HEK293 (cell line): ENCODE measurements at regions not wholly inside any gene's neighbourhood (a gene's known extent, or its start where the extent isn't known, plus 50 kb on each side); places are given as distances from the start of the nearest gene placed in this dataset.

Experiments used
- CTCF ChIA-PET: fragments of 350-600 bp; formaldehyde crosslinking; extraction: SDS; loops from one replicate; lab custom pipeline; 2021; ENCODE audit warnings: antibody characterized with exemption; lab: Yijun Ruan, JAX
- POLR2A ChIA-PET: fragments of 300-600 bp; formaldehyde crosslinking; extraction: SDS; loops from one replicate; lab custom pipeline; 2020; ENCODE audit warnings: antibody characterized with exemption, inconsistent platforms; lab: Yijun Ruan, JAX
- H3K27ac ChIP-seq: fragments of 200-500 bp; sonication (Bioruptor generic); 2 replicates; pipeline ENCODE4 v1.5.1; 2014; ENCODE audit warnings: low read depth, low read length, control low read depth, inconsistent platforms; ENCODE audit errors: extremely low read depth
- H3K36me3 ChIP-seq, 2 experiments: fragments of 200-500 bp in 1 of 2; sonication (Bioruptor generic) in 1 of 2; 1 replicate in 1 of 2; 2 replicates in 1 of 2; pipeline ENCODE4 v1.5.1; 2014 to 2017; ENCODE audit warnings: inconsistent platforms in 2 of 2, low read length in 2 of 2; ENCODE audit not compliant: control insufficient read depth in 2 of 2, insufficient read depth in 1 of 2
- H3K4me1 ChIP-seq: fragments of 200-500 bp; sonication (Bioruptor generic); 2 replicates; pipeline ENCODE4 v1.5.1; 2014; ENCODE audit warnings: mild to moderate bottlenecking, low read length, inconsistent platforms; ENCODE audit not compliant: control insufficient read depth, insufficient read depth
- H3K4me3 ChIP-seq: 2 replicates; pipeline ENCODE4 v1.5.1; 2011; ENCODE audit warnings: low read depth, mild to moderate bottlenecking, control low read depth, low read length, moderate library complexity
- H3K9me3 ChIP-seq: fragments of 200-500 bp; sonication (Bioruptor generic); 2 replicates; pipeline ENCODE4 v1.5.1; 2014; ENCODE audit warnings: low read depth, low read length, inconsistent platforms; ENCODE audit not compliant: control insufficient read depth, insufficient read depth
- GLI2 ChIP-seq: fragments of 450-650 bp; formaldehyde crosslinking; IDR thresholded peaks from 2 replicates; pipeline ENCODE4; 2017; ENCODE audit warnings: missing biosample characterization, missing genetic modification characterization, low read depth, borderline replicate concordance
- GLIS2 ChIP-seq: fragments of 450-650 bp; formaldehyde crosslinking; IDR thresholded peaks from 2 replicates; pipeline ENCODE4 v1.5.1; 2016; ENCODE audit warnings: missing biosample characterization, missing genetic modification characterization
- HOXC10 ChIP-seq: sonication (generic); formaldehyde crosslinking; IDR thresholded peaks from 2 replicates; pipeline ENCODE4 v1.8.1; 2023; ENCODE audit warnings: mild to moderate bottlenecking, missing genetic modification reagents
- RBAK ChIP-seq: fragments of 450-650 bp; formaldehyde crosslinking; IDR thresholded peaks from 2 replicates; pipeline ENCODE4 v1.5.1; 2016; ENCODE audit warnings: missing biosample characterization, missing genetic modification characterization
- REPIN1 ChIP-seq: fragments of 450-650 bp; formaldehyde crosslinking; IDR thresholded peaks from 2 replicates; pipeline ENCODE4 v1.5.1; 2017; ENCODE audit warnings: missing biosample characterization, missing genetic modification characterization, low read depth
- SCRT1 ChIP-seq: fragments of 450-650 bp; formaldehyde crosslinking; IDR thresholded peaks from 2 replicates; pipeline ENCODE4 v1.5.1; 2016; ENCODE audit warnings: missing biosample characterization, missing genetic modification characterization, borderline replicate concordance
- SETDB1 ChIP-seq: IDR thresholded peaks from one replicate; pipeline ENCODE4 v1.6.1; 2017; ENCODE audit warnings: mild to moderate bottlenecking, low read length, moderate library complexity, mixed read lengths; ENCODE audit not compliant: insufficient read length
- ZNF133 ChIP-seq: fragments of 450-650 bp; formaldehyde crosslinking; IDR thresholded peaks from 2 replicates; pipeline ENCODE4 v1.5.1; 2016; ENCODE audit warnings: missing biosample characterization, missing genetic modification characterization
- ZNF214 ChIP-seq: fragments of 450-650 bp; formaldehyde crosslinking; IDR thresholded peaks from 2 replicates; pipeline ENCODE4 v1.5.1; 2017; ENCODE audit warnings: missing biosample characterization, mild to moderate bottlenecking, missing genetic modification characterization, borderline replicate concordance
- ZNF274 ChIP-seq, 2 experiments: fragments of 200-500 bp in 1 of 2; fragments of 450-650 bp in 1 of 2; sonication (Bioruptor generic) in 1 of 2; formaldehyde crosslinking in 1 of 2; IDR thresholded peaks; 2 replicates each; pipeline versions ENCODE4 v1.5.1 to v1.6.1; 2014 to 2016; ENCODE audit warnings: borderline replicate concordance in 1 of 2, inconsistent platforms in 1 of 2, low read length in 1 of 2, missing biosample characterization in 1 of 2, missing genetic modification characterization in 1 of 2
- ZNF391 ChIP-seq: fragments of 450-650 bp; formaldehyde crosslinking; IDR thresholded peaks from 2 replicates; pipeline ENCODE4 v1.5.1; 2016; ENCODE audit warnings: low read depth, missing biosample characterization, missing genetic modification characterization, borderline replicate concordance
- ZNF544 ChIP-seq: fragments of 450-650 bp; formaldehyde crosslinking; IDR thresholded peaks from 2 replicates; pipeline ENCODE4 v1.5.0; 2017; ENCODE audit warnings: missing biosample characterization, missing genetic modification characterization
- ZNF621 ChIP-seq: fragments of 450-650 bp; formaldehyde crosslinking; IDR thresholded peaks from 2 replicates; pipeline ENCODE4 v1.5.1; 2017; ENCODE audit warnings: missing biosample characterization, missing genetic modification characterization
- ZNF768 ChIP-seq: fragments of 450-650 bp; formaldehyde crosslinking; IDR thresholded peaks from 2 replicates; pipeline ENCODE4 v1.5.1; 2018; ENCODE audit warnings: missing biosample characterization, mild to moderate bottlenecking, missing genetic modification characterization
- TF ChIP-seq, protein P1 (sequence below): fragments of 450-650 bp; formaldehyde crosslinking; IDR thresholded peaks from 2 replicates; pipeline ENCODE4 v1.5.1; 2016; ENCODE audit warnings: missing biosample characterization, missing genetic modification characterization, borderline replicate concordance
- TF ChIP-seq, protein P2 (sequence below): fragments of 450-650 bp; formaldehyde crosslinking; IDR thresholded peaks from 2 replicates; pipeline ENCODE4 v1.5.1; 2017; ENCODE audit warnings: missing biosample characterization, missing genetic modification characterization
- TF ChIP-seq, protein P3 (sequence below): fragments of 450-650 bp; formaldehyde crosslinking; IDR thresholded peaks from 2 replicates; pipeline ENCODE4 v1.5.1; 2016; ENCODE audit warnings: missing biosample characterization, missing genetic modification characterization
- TF ChIP-seq, protein P4 (sequence below): fragments of 450-650 bp; formaldehyde crosslinking; IDR thresholded peaks from 2 replicates; pipeline ENCODE4 v1.5.1; 2017; ENCODE audit warnings: missing biosample characterization, missing genetic modification characterization
- TF ChIP-seq, protein P5 (sequence below): fragments of 450-650 bp; formaldehyde crosslinking; IDR thresholded peaks from 2 replicates; pipeline ENCODE4 v1.5.1; 2016; ENCODE audit warnings: missing biosample characterization, missing genetic modification characterization
- TF ChIP-seq, protein P6 (sequence below): fragments of 450-650 bp; formaldehyde crosslinking; IDR thresholded peaks from 2 replicates; pipeline ENCODE4 v1.5.1; 2016; ENCODE audit warnings: missing biosample characterization, missing genetic modification characterization

DNA sequence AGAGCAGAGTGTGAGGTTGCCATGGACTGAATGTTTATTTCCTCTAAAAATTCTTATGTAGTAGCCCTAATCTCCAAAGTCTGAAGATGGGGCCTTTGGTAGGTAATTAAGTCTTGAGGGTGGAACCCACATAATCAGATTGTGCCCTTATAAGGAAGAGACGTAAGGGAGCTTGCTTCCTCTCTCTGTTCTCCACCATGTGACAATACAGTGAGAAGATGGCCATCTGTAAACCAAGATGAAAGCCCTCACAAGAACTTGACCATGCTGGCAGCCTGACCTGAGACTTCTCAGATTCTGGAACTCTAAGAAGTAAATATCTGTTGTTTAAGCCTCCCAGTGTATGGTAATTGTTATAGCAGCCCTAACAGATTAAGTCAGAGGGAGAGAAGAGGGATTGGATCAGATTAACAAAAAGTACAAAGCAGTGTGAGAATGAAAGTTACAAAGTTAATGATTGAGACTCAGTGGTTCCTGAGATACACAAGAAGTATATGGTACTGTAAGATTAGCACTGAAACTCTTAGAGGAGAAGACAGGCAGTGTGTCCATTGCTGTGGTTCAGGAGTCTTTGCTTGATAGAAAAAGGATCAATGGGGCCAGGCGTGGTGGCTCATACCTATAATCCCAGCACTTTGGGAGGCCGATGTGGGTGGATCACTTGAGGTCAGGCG is 82.5 kb upstream of the GC start:
- H3K4me3 ChIP-seq: no peak overlapping the region
- no peaks in the 10 kb centered on the region for H3K36me3 ChIP-seq
- H3K27ac ChIP-seq: no peak overlapping the region
- H3K9me3 ChIP-seq: no peaks in the 10 kb centered on the region
- ChIA-PET CTCF (no interaction called here), POLR2A (no interaction called here)
- H3K4me1 ChIP-seq: no peaks in the 10 kb centered on the region
- TF ChIP-seq SETDB1: no peak
- TF ChIP-seq, all 188 proteins: peak for 0

DNA sequence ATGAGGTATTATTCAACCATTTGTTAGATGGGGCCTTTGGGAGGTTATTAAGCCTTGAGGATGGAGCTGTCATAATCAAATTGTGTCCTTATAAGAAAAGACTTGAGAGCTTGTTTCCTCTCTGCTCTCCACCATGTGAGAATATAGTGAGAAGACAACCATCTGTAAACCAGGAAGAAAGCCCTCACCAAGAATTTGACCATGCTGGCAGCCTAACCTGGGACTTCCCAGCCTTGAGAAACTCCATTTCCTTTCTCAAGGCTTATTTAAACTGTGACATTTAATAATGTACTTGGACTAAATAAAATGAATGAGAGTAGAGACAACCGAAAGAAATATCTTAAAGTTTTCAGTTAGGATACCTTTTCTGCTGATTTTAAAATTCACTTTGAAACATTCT is 83.7 kb upstream of the GC start:
- ChIA-PET CTCF (no interaction called here), POLR2A (no interaction called here)
- H3K9me3 ChIP-seq: no peaks in the 10 kb centered on the region
- H3K27ac ChIP-seq: no peak overlapping the region
- H3K36me3 ChIP-seq: no peaks in the 10 kb centered on the region
- no peaks in the 10 kb centered on the region for H3K4me1 ChIP-seq
- no peak overlapping the region for H3K4me3 ChIP-seq
- TF ChIP-seq ZNF391: no peak
- TF ChIP-seq ZNF768 (tag by site-specific recombination): no peak
- TF ChIP-seq, protein P1, sequence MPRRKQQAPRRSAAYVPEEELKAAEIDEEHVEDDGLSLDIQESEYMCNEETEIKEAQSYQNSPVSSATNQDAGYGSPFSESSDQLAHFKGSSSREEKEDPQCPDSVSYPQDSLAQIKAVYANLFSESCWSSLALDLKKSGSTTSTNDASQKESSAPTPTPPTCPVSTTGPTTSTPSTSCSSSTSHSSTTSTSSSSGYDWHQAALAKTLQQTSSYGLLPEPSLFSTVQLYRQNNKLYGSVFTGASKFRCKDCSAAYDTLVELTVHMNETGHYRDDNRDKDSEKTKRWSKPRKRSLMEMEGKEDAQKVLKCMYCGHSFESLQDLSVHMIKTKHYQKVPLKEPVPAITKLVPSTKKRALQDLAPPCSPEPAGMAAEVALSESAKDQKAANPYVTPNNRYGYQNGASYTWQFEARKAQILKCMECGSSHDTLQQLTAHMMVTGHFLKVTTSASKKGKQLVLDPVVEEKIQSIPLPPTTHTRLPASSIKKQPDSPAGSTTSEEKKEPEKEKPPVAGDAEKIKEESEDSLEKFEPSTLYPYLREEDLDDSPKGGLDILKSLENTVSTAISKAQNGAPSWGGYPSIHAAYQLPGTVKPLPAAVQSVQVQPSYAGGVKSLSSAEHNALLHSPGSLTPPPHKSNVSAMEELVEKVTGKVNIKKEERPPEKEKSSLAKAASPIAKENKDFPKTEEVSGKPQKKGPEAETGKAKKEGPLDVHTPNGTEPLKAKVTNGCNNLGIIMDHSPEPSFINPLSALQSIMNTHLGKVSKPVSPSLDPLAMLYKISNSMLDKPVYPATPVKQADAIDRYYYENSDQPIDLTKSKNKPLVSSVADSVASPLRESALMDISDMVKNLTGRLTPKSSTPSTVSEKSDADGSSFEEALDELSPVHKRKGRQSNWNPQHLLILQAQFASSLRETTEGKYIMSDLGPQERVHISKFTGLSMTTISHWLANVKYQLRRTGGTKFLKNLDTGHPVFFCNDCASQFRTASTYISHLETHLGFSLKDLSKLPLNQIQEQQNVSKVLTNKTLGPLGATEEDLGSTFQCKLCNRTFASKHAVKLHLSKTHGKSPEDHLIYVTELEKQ: no peak
- no peak for TF ChIP-seq GLI2
- TF ChIP-seq ZNF214 (tag by site-specific recombination): no peak
- TF ChIP-seq, protein P2, sequence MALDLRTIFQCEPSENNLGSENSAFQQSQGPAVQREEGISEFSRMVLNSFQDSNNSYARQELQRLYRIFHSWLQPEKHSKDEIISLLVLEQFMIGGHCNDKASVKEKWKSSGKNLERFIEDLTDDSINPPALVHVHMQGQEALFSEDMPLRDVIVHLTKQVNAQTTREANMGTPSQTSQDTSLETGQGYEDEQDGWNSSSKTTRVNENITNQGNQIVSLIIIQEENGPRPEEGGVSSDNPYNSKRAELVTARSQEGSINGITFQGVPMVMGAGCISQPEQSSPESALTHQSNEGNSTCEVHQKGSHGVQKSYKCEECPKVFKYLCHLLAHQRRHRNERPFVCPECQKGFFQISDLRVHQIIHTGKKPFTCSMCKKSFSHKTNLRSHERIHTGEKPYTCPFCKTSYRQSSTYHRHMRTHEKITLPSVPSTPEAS (tag by site-specific recombination): no peak
- no peak for TF ChIP-seq RBAK
- TF ChIP-seq ZNF621 (tag by site-specific recombination): no peak
- TF ChIP-seq, protein P3, sequence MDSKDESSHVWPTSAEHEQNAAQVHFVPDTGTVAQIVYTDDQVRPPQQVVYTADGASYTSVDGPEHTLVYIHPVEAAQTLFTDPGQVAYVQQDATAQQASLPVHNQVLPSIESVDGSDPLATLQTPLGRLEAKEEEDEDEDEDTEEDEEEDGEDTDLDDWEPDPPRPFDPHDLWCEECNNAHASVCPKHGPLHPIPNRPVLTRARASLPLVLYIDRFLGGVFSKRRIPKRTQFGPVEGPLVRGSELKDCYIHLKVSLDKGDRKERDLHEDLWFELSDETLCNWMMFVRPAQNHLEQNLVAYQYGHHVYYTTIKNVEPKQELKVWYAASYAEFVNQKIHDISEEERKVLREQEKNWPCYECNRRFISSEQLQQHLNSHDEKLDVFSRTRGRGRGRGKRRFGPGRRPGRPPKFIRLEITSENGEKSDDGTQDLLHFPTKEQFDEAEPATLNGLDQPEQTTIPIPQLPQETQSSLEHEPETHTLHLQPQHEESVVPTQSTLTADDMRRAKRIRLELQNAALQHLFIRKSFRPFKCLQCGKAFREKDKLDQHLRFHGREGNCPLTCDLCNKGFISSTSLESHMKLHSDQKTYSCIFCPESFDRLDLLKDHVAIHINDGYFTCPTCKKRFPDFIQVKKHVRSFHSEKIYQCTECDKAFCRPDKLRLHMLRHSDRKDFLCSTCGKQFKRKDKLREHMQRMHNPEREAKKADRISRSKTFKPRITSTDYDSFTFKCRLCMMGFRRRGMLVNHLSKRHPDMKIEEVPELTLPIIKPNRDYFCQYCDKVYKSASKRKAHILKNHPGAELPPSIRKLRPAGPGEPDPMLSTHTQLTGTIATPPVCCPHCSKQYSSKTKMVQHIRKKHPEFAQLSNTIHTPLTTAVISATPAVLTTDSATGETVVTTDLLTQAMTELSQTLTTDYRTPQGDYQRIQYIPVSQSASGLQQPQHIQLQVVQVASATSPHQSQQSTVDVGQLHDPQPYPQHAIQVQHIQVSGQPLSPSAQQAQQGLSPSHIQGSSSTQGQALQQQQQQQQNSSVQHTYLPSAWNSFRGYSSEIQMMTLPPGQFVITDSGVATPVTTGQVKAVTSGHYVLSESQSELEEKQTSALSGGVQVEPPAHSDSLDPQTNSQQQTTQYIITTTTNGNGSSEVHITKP: no peak
- TF ChIP-seq ZNF274 (IDR thresholded peaks at IDR 0.05; ENCODE audit: low read length): no peak
- TF ChIP-seq ZNF274 (tag by site-specific recombination; IDR thresholded peaks at IDR 0.05; ENCODE audit: borderline replicate concordance): no peak
- TF ChIP-seq, protein P4, sequence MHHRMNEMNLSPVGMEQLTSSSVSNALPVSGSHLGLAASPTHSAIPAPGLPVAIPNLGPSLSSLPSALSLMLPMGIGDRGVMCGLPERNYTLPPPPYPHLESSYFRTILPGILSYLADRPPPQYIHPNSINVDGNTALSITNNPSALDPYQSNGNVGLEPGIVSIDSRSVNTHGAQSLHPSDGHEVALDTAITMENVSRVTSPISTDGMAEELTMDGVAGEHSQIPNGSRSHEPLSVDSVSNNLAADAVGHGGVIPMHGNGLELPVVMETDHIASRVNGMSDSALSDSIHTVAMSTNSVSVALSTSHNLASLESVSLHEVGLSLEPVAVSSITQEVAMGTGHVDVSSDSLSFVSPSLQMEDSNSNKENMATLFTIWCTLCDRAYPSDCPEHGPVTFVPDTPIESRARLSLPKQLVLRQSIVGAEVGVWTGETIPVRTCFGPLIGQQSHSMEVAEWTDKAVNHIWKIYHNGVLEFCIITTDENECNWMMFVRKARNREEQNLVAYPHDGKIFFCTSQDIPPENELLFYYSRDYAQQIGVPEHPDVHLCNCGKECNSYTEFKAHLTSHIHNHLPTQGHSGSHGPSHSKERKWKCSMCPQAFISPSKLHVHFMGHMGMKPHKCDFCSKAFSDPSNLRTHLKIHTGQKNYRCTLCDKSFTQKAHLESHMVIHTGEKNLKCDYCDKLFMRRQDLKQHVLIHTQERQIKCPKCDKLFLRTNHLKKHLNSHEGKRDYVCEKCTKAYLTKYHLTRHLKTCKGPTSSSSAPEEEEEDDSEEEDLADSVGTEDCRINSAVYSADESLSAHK (tag by site-specific recombination): no peak
- TF ChIP-seq REPIN1 (tag by site-specific recombination): no peak
- TF ChIP-seq HOXC10 (CRISPR knock-in tag): no peak
- no peak for TF ChIP-seq ZNF133 (tag by site-specific recombination)
- TF ChIP-seq, protein P5, sequence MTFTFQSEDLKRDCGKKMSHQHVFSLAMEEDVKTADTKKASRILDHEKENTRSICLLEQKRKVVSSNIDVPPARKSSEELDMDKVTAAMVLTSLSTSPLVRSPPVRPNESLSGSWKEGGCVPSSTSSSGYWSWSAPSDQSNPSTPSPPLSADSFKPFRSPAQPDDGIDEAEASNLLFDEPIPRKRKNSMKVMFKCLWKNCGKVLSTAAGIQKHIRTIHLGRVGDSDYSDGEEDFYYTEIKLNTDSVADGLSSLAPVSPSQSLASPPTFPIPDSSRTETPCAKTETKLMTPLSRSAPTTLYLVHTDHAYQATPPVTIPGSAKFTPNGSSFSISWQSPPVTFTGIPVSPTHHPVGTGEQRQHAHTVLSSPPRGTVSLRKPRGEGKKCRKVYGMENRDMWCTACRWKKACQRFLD (tag by site-specific recombination): no peak
- TF ChIP-seq SCRT1 (tag by site-specific recombination): no peak
- TF ChIP-seq ZNF544: no peak
- TF ChIP-seq GLIS2 (tag by site-specific recombination): no peak
- TF ChIP-seq, protein P6, sequence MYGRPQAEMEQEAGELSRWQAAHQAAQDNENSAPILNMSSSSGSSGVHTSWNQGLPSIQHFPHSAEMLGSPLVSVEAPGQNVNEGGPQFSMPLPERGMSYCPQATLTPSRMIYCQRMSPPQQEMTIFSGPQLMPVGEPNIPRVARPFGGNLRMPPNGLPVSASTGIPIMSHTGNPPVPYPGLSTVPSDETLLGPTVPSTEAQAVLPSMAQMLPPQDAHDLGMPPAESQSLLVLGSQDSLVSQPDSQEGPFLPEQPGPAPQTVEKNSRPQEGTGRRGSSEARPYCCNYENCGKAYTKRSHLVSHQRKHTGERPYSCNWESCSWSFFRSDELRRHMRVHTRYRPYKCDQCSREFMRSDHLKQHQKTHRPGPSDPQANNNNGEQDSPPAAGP (tag by site-specific recombination): no peak
